Lung microvascular endothelial cell (primary cell): ENCODE measurements at regions not wholly inside any gene's neighbourhood (a gene's known extent, or its start where the extent isn't known, plus 50 kb on each side); places are given as distances from the start of the nearest gene placed in this dataset.

ENCODE experiments used
- DNase-seq, 2 donors: peaks; one replicate each; pipeline versions ENCODE4 v3.0.0 to v3.0.0-alpha.2; 2010; ENCODE audit warnings: low read depth in 2 of 2

DNA sequence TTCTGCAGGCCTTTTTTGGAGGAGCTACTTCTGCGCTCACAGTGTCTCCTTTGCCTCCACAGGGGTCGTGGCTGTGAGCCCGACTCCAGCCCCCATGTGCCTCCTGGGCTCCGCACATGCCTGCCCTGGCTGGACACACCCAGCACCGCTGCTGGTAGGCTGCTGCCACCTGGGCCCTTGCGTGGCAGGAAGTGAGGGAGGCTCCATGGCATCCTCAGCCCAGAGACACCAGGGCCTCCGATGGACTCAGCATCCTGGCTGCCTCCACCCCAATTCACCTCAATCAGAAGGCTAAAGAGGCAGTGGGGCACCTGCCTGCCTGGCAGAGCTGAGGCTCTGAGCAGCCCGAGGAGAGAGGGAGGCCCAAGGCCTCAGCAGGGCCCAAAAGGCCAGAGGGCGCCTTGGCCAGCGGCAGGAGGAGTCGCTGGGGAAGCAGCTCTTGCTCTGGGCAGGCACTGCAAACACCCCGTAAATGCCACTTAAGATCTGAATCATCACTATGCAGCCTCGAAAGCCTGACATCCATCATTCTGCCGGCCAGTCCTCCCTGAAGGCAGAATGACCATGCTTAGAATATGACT is 68.3 kb upstream of the OTOS start:
- DNase-seq = no peak

- DNase-seq = no peak
Measured at GRCh38 chr2:240209493-240209892, 69.0 kb upstream of the OTOS start.

- no peak for DNase-seq
Measured at GRCh38 chr2:240210198-240210965, 69.9 kb upstream of the OTOS start.

DNA sequence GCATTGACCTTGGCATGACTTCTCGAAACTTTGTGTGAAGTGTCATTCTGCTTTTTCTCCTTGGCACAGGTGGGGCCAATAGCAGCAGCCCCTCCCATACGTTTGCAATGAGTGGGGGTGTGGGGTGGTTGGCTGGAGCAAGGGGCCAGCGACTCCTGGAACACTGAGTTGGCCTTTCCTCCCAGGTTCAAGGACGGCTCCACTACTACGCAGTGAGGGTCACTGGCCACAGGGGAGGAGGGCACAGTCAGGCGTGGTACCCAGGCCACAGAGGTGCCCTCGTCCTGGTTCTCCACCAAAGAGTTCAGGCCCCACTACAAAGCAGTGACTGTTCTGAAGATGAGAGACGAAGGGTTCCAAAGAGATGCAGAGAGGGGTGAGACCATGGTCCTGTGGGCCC is 70.6 kb upstream of the OTOS start:
- no peak for DNase-seq

DNA sequence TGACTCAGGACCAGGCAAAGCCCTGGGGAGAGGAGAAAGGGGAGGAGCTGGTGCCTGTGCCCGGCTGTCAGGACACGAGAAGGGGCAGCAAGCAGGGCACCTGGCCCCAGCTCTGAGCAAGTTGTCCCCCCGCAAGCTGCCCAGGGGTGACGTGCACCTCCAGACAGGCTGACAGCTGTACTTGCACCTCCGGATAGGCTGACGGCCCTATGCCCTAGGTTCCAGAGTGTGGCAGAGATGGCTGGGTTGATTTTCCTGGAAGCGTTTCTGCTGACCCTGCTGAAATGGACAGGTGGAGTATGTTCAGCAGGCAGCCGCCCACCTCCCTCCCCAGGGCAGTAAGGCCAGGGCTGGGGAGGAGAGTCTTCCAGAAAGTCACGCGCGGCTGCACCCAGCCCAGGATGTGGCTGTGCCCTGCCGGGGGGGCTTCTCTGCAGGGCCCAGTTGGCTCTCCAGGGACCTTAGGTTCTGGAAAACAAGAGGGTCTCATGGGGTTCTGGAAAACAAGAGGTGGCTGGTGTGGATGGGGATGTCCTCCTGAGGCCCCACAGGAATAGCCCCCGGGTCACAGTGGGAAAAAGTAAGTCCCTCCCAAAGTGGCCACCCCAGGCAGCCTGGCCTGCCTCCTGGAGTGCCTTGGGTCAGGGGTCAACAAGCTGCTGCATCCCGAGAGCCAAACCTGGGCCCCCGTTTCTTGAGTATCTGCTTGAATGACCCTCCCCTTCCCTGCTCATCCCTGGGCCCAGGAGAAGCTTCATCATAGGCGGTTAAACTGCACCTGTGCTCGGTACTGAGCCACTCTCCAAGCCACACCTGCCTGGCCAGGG is 71.4 kb upstream of the OTOS start:
- DNase-seq = no peak

DNA sequence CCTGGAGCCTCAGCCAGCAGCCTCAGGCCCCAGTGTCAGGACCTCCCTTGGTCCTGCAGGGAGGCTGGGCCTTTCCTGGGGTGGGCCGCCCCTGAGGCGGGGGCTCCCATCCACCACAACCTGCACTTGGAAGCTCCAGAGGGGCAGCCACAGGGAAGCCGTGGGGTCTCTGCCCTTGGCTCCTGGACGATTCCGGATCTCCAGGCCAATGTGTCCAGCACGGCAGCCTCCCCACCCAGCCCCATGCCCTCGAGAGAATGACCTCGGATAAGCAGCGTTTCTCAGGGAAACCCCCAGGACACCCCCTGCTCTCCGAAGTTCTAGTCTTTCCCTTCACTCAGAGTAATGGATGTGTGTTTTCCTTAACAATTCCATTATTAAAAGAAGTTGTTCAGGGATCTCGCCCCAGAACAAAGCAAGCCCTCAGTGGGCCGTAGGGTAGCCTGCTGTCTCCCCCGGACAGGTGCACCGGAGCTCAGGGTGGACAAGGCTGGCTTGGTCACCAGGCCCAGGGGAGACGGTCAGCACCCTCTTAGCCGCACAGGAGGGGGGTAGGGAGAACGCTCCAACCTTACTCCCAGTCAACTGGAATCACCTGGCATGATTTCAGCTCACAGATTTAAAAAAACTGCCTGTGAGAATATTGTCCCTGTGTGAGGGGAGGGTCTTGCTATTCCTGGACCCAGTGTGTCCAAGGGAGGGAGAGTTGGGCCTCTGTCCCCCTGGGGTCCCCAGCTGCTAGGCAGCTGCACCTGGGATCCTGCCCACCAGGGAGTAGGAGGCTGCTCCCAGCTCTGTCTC is 72.2 kb upstream of the OTOS start:
- DNase-seq = no peak

DNA sequence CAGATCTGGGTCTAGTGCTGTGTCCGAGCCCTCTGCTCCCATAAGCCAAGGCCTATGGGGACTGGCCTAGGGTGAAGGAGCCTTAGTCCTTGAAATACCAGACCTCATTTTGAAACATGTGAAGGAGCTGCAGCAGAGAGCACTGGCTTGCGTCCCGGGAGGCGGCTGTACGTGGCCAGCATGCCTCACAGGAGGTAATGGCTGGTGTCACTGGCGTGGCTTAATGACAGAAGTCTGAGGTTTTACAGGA is 72.7 kb upstream of the OTOS start:
- DNase-seq = no peak

DNA sequence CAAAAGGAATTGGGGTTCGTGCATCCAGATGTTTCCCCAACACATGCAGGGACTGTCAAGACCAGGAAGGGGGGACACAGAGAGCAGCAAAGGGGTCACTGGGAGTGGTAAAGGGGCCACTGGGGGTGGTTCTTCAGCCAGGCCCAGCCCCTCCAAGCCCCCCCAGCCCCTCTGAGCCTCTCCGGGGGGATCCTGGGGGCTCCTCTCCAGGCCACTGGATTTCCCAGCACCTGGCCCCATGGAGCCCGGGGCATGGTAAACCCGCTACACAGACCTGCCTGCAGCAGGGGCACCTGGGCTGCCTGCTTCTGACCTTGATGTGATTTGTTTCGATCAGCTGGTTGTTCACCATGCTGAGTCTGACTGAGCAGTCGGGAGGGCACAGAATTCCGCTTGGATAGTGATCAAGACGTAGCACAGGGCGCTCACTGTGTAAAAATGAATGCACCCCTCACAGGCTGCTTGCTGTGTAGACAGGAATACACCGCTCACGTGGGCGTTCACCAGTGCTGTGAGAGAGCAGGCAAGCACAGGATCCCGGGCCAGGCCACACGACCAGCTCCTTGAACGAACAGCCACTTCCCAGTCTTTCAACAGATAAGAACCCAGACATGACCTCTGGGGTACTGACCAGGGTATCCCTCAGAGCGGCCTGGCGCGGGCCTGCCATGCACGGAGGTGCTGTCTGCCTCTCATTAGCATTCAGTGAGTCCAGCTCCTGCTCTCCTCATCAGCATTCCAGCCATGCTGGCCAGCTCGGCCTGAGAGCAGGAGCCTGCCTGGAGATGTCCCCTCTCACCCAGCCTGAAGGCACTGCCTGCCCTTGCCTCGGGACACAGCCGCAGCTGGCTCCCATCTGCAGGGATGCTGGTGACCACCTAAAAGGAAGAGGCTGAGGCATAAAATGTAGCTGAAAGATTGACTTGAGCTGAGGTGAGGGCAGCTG is 73.3 kb upstream of the OTOS start:
- DNase-seq = no peak

DNA sequence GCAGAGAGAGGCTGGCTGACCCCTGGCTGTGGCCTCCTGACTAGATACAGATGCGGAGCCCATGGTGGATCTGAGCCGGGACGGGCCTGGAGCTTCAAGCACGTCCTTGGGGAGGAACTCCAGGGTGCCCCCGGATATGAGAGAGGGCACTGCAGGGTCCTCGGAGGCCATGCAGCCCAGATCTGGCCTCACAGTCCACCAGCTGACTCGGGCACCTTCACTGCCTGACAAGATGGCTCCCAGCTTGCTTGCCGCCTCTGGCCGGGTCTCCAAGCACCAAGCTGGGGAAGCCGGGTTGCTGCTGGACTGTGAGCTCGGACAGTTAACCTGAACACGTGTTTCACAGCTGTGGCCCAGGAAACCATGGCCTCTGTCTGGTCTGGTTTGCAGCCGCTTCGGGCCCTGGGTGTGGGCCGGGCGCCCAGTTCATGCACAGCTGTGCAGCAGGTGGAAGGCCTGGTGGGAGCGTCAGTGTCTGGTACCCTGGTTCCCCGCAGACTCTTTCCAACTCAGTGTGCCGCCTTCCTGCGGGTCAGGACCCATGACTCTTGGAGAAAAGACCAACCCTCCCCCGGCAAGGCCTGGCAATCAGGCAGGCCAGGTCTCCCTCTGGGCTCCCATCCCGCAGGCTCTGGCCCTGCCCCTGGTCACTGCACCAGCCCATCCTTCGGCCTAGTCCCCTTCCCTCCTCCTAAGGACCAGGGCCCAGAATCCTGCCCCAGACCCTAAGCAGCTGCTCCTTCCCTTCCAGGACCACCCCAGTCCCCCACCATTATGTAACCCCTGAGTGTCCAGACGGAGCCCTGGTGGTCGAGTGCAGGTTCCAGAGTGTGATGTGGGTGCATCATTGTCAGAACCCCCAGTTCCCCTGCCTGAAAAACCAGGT is 74.6 kb upstream of the OTOS start:
- no peak for DNase-seq

- no peak for DNase-seq
Measured at GRCh38 chr2:240215676-240216051, 75.2 kb upstream of the OTOS start.

DNA sequence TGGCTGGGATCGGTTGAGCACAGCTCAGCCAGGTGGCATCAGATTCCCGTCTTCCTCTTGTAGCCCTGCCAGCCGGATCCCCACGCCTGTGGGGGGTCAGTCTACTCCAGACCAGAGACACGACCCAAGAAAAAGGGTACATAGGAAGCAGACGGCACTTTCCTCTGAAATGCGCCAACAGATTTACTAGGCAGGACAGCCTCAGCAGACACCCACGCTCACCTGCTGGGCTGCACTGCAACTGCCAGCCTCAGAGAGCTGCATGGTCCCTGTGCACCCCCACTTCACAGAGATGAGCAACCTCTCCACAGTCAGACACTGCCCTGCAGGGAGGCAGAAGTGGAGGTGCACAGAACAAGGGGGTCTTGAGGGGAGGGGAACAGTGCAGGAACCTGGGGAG is 75.7 kb upstream of the OTOS start:
- no peak for DNase-seq

GRCh38 chr2:240217431-240218301 is 77.2 kb upstream of the OTOS start:
- no peak for DNase-seq

DNA sequence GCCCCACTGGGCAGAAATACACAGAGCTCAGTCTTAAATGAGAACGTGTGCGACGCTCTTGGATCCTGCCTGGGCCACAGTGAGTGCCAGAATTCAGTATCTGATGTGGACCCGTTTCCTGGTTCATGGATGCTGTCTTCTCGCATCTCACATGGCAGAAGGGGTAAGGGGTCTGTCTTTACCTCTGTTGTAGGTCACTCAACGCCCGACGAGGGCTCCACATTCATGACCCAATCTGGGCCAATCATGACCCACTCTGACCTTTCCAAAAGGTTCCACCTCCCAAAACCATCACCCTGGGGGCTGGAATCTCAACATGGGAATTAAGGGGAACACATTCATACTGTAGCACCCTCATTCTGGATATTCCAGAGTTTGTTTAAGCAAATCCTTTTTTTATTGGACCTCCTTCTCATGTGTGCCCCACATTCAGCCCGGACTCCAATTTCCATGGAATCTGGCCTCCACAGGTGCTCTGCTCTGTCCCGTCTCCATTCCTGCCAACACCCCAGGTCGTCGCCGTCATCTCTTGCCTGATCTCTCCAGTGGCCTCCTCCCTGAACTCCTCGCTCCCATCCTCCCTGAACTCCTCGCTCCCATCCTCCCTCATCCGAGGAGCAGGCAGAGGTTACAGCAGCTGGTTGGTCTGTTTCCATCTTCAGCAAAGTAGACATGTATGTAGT is 78.9 kb upstream of the OTOS start:
- DNase-seq = no peak

DNA sequence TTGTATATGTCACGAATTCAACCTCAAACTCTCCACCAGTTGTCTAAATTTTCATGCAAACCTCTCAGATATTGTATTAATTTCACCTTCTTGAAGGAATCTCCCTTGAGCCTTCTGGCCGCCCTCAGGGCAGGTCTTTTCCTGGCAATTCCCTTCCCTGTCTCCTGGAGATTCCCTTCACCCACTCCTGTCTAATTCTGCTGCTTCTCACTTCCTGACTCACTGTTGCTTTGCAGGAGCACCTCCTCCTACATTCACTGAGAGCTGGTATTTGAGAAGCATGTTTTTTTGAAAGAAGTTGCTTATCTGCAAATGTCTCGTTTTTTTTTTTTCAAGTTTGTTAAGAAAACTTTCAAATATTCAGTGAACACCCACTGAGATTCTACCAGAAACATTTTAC is 79.9 kb upstream of the OTOS start:
- DNase-seq = no peak

GRCh38 chr2:240223631-240224030 is 83.2 kb upstream of the OTOS start:
- DNase-seq = no peak

DNA sequence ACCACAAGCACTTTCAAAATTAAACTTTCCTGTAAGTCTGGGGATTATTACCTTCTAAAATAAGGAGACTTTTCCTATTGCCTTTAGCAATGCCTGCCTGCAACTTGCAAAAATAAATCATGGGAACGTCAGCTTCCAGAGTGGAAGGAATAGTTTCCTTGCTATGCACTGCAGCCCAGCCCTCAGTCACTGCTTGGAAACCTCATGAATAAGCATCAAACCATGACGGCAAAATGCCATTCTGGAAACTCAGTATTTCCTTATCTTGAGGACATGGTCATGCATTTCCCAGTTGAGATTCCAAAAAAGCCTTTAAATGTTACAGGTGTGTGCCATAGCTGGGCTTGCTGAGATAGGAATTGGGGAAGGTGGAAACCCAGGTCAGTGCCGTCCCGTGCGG is 84.2 kb upstream of the OTOS start:
- DNase-seq = no peak

GRCh38 chr2:240225131-240225530 is 84.7 kb upstream of the OTOS start:
- no peak for DNase-seq

- DNase-seq = no peak
Measured at GRCh38 chr2:240225660-240226475, 85.4 kb upstream of the OTOS start.
